AG04450 (cell line): ENCODE measurements at regions not wholly inside any gene's neighbourhood (a gene's known extent, or its start where the extent isn't known, plus 50 kb on each side); places are given as distances from the start of the nearest gene placed in this dataset.

Source experiments
- CTCF ChIA-PET: fragments of 300-600, 350-600 bp; formaldehyde crosslinking; extraction: SDS; loops from one replicate; lab custom pipeline; 2022; ENCODE audit warnings: antibody characterized with exemption, inconsistent platforms; lab: Charles Lee
- POLR2A ChIA-PET: fragments of 350-600 bp; formaldehyde crosslinking; extraction: SDS; loops from one replicate; lab custom pipeline; 2021; ENCODE audit warnings: antibody characterized with exemption, inconsistent platforms; lab: Yijun Ruan, JAX
- DNase-seq: peaks from one replicate; pipeline ENCODE4 v3.0.0-alpha.2; 2011; ENCODE audit warnings: low read depth, low spot score
- H3K27ac ChIP-seq: one replicate; pipeline ENCODE4 v1.5.1; 2012; ENCODE audit warnings: low read depth, low read length, control low read depth
- H3K27me3 ChIP-seq: one replicate; pipeline ENCODE4 v1.6.0; 2012; ENCODE audit warnings: low read length; ENCODE audit not compliant: control insufficient read depth, insufficient read depth
- H3K4me3 ChIP-seq: 2 replicates; pipeline ENCODE4 v1.5.1; 2011; ENCODE audit warnings: mild to moderate bottlenecking, low read depth, low read length, control low read depth
- H3K9me3 ChIP-seq: 2 replicates; pipeline ENCODE4 v1.5.1; 2012; ENCODE audit warnings: low read length; ENCODE audit not compliant: control insufficient read depth, insufficient read depth
- TF ChIP-seq, protein P1 (sequence below): IDR thresholded peaks from 2 replicates; pipeline ENCODE4 v1.5.1; 2011; ENCODE audit warnings: low read depth, low read length, control low read depth, inconsistent platforms

- TF ChIP-seq, protein P1, sequence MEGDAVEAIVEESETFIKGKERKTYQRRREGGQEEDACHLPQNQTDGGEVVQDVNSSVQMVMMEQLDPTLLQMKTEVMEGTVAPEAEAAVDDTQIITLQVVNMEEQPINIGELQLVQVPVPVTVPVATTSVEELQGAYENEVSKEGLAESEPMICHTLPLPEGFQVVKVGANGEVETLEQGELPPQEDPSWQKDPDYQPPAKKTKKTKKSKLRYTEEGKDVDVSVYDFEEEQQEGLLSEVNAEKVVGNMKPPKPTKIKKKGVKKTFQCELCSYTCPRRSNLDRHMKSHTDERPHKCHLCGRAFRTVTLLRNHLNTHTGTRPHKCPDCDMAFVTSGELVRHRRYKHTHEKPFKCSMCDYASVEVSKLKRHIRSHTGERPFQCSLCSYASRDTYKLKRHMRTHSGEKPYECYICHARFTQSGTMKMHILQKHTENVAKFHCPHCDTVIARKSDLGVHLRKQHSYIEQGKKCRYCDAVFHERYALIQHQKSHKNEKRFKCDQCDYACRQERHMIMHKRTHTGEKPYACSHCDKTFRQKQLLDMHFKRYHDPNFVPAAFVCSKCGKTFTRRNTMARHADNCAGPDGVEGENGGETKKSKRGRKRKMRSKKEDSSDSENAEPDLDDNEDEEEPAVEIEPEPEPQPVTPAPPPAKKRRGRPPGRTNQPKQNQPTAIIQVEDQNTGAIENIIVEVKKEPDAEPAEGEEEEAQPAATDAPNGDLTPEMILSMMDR, result no peak
- DNase-seq, result peak; percentile 24
- Histone ChIP-seq H3K27me3 (peaks cover 8% of the 10 kb centered on the region), H3K27ac (no peak overlapping the region), H3K4me3 (no peak overlapping the region), H3K9me3 (peaks cover 11% of the 10 kb centered on the region)
- ChIA-PET CTCF (interaction anchor here (0.9 to 2.7 kb wide), 6 partner anchors 106 to 749 kb away, joined by 3 to 23 read pairs (median 8); no protein-coding TSS in a partner anchor), POLR2A (no interaction called here)
These were observed 56.4 kb upstream of the RNU6-8 start for GRCh38 chr14:32259368-32260013.

GRCh38 chr14:32263939-32264567, 61.0 kb upstream of the RNU6-8 start:
- TF ChIP-seq, protein P1, result no peak
- no peak overlapping the region for H3K27ac ChIP-seq
- peaks cover 11% of the 10 kb centered on the region for H3K9me3 ChIP-seq
- H3K27me3 ChIP-seq, result peaks cover 8% of the 10 kb centered on the region
- POLR2A ChIA-PET, result no interaction called here
- CTCF ChIA-PET, result no interaction called here
- no peak for DNase-seq
- H3K4me3 ChIP-seq, result no peak overlapping the region

GRCh38 chr14:32265584-32265983, 62.5 kb upstream of the RNU6-8 start:
- ChIA-PET CTCF (interaction anchor here (1.9 to 2.0 kb wide), 2 partner anchors 11 to 14 kb away, joined by 7 read pairs; no protein-coding TSS in a partner anchor), POLR2A (no interaction called here)
- no peak overlapping the region for H3K4me3 ChIP-seq
- peaks cover 11% of the 10 kb centered on the region for H3K9me3 ChIP-seq
- H3K27me3 ChIP-seq, result peaks cover 8% of the 10 kb centered on the region
- H3K27ac ChIP-seq, result no peak overlapping the region
- DNase-seq, result no peak
- TF ChIP-seq, protein P1, result no peak

- DNase-seq, result no peak
- Histone ChIP-seq H3K27ac (peak overlapping the region; percentile 2), H3K4me3 (no peak overlapping the region), H3K27me3 (peaks cover 3% of the 10 kb centered on the region), H3K9me3 (no peaks in the 10 kb centered on the region)
- ChIA-PET CTCF (no interaction called here), POLR2A (no interaction called here)
- TF ChIP-seq, protein P1, result no peak
These were observed 51.1 kb upstream of the AKAP6 start for GRCh38 chr14:32277998-32278397.
